HCT116 (cell line): ENCODE measurements at regions not wholly inside any gene's neighbourhood (a gene's known extent, or its start where the extent isn't known, plus 50 kb on each side); places are given as distances from the start of the nearest gene placed in this dataset.

Experiments used
- POLR2A ChIP-seq: IDR thresholded peaks from 2 replicates; pipeline ENCODE4 v1.7.0; 2011; ENCODE audit warnings: borderline replicate concordance; ENCODE audit not compliant: insufficient read depth, insufficient read length; ENCODE audit errors: extremely low read depth
- SIN3A ChIP-seq: IDR thresholded peaks from 2 replicates; pipeline ENCODE4 v1.6.1; 2012; ENCODE audit warnings: low read depth
- SP1 ChIP-seq: IDR thresholded peaks from 2 replicates; pipeline ENCODE4 v1.6.1; 2012; ENCODE audit warnings: low read depth
- YY1 ChIP-seq: IDR thresholded peaks from 2 replicates; pipeline ENCODE4 v1.6.1; 2011; ENCODE audit warnings: low read length, low read depth, moderate library complexity, mild to moderate bottlenecking; ENCODE audit not compliant: insufficient replicate concordance; ENCODE audit errors: extremely low read depth
- ZNF274 ChIP-seq: fragments of 200-500 bp; sonication (Bioruptor generic); IDR thresholded peaks from 2 replicates; pipeline ENCODE4 v1.6.1; 2014; ENCODE audit warnings: mild to moderate bottlenecking, low read depth, low read length, inconsistent platforms
- TF ChIP-seq, protein P1 (sequence below), 3 experiments: fragments of 200-600 bp in 1 of 3; sonication (generic) in 1 of 3; IDR thresholded peaks in 2 of 3; conservative IDR thresholded peaks in 1 of 3; 2 replicates each; pipeline ENCODE4 v1.5.1; 2012 to 2017; ENCODE audit warnings: low read depth in 2 of 3, low read length in 2 of 3, antibody characterized with exemption in 1 of 3, borderline replicate concordance in 1 of 3, control low read depth in 1 of 3, mild to moderate bottlenecking in 1 of 3, mixed read lengths in 1 of 3, mixed run types in 1 of 3, moderate library complexity in 1 of 3; ENCODE audit not compliant: insufficient read depth in 1 of 3
- TF ChIP-seq, protein P2 (sequence below): IDR thresholded peaks from 2 replicates; pipeline ENCODE4 v1.6.1; 2011; ENCODE audit warnings: mild to moderate bottlenecking, low read length, moderate library complexity; ENCODE audit not compliant: insufficient replicate concordance; ENCODE audit errors: extremely low read depth

GRCh38 chr1:177490786-177491185 is 320.0 kb downstream of the BRINP2 start:
- TF ChIP-seq, protein P1, sequence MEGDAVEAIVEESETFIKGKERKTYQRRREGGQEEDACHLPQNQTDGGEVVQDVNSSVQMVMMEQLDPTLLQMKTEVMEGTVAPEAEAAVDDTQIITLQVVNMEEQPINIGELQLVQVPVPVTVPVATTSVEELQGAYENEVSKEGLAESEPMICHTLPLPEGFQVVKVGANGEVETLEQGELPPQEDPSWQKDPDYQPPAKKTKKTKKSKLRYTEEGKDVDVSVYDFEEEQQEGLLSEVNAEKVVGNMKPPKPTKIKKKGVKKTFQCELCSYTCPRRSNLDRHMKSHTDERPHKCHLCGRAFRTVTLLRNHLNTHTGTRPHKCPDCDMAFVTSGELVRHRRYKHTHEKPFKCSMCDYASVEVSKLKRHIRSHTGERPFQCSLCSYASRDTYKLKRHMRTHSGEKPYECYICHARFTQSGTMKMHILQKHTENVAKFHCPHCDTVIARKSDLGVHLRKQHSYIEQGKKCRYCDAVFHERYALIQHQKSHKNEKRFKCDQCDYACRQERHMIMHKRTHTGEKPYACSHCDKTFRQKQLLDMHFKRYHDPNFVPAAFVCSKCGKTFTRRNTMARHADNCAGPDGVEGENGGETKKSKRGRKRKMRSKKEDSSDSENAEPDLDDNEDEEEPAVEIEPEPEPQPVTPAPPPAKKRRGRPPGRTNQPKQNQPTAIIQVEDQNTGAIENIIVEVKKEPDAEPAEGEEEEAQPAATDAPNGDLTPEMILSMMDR (IDR thresholded peaks at IDR 0.05 in 2 of 3, conservative IDR thresholded peaks at IDR 0.05 in 1 of 3; ENCODE audit: borderline replicate concordance in 1 of 3, insufficient read depth in 1 of 3, low read depth in 2 of 3, low read length in 2 of 3), result no peak
- TF ChIP-seq YY1, result no peak
- TF ChIP-seq POLR2A, result no peak
- no peak for TF ChIP-seq SIN3A
- TF ChIP-seq, protein P2, sequence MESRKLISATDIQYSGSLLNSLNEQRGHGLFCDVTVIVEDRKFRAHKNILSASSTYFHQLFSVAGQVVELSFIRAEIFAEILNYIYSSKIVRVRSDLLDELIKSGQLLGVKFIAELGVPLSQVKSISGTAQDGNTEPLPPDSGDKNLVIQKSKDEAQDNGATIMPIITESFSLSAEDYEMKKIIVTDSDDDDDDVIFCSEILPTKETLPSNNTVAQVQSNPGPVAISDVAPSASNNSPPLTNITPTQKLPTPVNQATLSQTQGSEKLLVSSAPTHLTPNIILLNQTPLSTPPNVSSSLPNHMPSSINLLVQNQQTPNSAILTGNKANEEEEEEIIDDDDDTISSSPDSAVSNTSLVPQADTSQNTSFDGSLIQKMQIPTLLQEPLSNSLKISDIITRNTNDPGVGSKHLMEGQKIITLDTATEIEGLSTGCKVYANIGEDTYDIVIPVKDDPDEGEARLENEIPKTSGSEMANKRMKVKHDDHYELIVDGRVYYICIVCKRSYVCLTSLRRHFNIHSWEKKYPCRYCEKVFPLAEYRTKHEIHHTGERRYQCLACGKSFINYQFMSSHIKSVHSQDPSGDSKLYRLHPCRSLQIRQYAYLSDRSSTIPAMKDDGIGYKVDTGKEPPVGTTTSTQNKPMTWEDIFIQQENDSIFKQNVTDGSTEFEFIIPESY, result no peak
- TF ChIP-seq SP1, result no peak
- TF ChIP-seq ZNF274, result no peak
